ENCODE measurements at regions not wholly inside any gene's neighbourhood (a gene's known extent, or its start where the extent isn't known, plus 50 kb on each side); places are given as distances from the start of the nearest gene placed in this dataset.

DNA sequence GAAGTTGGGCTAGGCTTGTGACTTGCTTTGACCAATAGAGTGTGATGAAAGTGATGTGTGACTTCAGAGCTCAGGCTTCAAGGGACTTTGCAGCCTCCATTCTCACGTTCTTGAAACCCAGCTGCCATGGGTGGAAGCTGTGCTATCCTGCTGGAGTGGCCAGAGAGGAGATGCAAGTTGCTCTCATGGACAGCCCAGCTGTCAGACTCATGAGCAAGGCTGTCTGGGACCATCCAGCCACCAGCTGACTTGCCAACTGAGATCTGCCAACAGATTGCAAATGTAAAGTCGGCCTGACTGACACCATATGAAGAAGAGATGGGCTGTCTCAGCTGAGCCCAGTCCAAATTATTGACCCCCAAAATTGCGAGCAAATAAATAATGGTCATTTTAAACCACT lies 226.4 kb upstream of the CXCR4 start:
- POLR2A ChIA-PET (ENCODE audit: low non-redundant PET) = no interaction called here
- BruUV-seq (replicated peaks) = no TSS peak
- intact Hi-C loops (cut with micrococcal nuclease; ENCODE audit: unreplicated experiment) = no loop called here
- Histone ChIP-seq H3K9me3 (ENCODE audit: low read depth, low read length, poor library complexity, severe bottlenecking) (no peaks in the 10 kb centered on the region), H3K4me3 (ENCODE audit: low read depth, low read length, poor library complexity, severe bottlenecking) (no peak overlapping the region), H3K27ac (ENCODE audit: low read depth, low read length, poor library complexity, severe bottlenecking) (no peak overlapping the region), H3K4me1 (ENCODE audit: insufficient read depth, low read length, poor library complexity, severe bottlenecking) (no peaks in the 10 kb centered on the region), H3K36me3 (ENCODE audit: insufficient read depth, low read length, poor library complexity, severe bottlenecking) (no peaks in the 10 kb centered on the region), H3K27me3 (replicated peaks; ENCODE audit: insufficient read depth, low read depth, low read length, poor library complexity) (no peaks in the 10 kb centered on the region)
- no peak for DNase-seq (ENCODE audit: low spot score)
- CTCF ChIA-PET = no interaction called here
- TF ChIP-seq EZH2 (IDR thresholded peaks at IDR 0.05; ENCODE audit: borderline replicate concordance, low read depth, low read length, poor library complexity, severe bottlenecking) = no peak
- TF ChIP-seq, protein P1, sequence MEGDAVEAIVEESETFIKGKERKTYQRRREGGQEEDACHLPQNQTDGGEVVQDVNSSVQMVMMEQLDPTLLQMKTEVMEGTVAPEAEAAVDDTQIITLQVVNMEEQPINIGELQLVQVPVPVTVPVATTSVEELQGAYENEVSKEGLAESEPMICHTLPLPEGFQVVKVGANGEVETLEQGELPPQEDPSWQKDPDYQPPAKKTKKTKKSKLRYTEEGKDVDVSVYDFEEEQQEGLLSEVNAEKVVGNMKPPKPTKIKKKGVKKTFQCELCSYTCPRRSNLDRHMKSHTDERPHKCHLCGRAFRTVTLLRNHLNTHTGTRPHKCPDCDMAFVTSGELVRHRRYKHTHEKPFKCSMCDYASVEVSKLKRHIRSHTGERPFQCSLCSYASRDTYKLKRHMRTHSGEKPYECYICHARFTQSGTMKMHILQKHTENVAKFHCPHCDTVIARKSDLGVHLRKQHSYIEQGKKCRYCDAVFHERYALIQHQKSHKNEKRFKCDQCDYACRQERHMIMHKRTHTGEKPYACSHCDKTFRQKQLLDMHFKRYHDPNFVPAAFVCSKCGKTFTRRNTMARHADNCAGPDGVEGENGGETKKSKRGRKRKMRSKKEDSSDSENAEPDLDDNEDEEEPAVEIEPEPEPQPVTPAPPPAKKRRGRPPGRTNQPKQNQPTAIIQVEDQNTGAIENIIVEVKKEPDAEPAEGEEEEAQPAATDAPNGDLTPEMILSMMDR (conservative IDR thresholded peaks at IDR 0.05; ENCODE audit: low read depth, low read length) = no peak

DNA sequence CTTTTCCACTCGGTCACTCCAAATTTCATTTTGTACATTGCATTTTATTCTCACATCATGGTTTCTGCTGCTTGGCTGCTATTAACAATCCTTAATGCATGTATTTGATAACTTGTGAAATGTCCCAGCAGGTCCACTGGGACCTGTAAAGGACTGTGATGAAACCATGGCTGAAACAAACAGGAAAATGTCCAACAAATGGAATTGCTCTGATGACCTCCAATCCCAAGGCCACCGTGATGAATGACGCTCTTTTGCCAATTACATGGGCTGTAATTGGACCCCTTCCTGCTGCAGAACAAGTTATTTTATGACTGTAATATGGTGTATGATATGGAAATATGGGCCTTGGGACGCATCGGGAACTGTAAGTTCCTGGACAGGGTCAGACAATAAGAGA lies 224.2 kb upstream of the CXCR4 start:
- Histone ChIP-seq H3K27me3 (replicated peaks; ENCODE audit: insufficient read depth, low read depth, low read length, poor library complexity) (no peaks in the 10 kb centered on the region), H3K4me3 (ENCODE audit: low read depth, low read length, poor library complexity, severe bottlenecking) (no peak overlapping the region), H3K9me3 (ENCODE audit: low read depth, low read length, poor library complexity, severe bottlenecking) (no peaks in the 10 kb centered on the region), H3K27ac (ENCODE audit: low read depth, low read length, poor library complexity, severe bottlenecking) (no peak overlapping the region), H3K36me3 (ENCODE audit: insufficient read depth, low read length, poor library complexity, severe bottlenecking) (no peaks in the 10 kb centered on the region), H3K4me1 (ENCODE audit: insufficient read depth, low read length, poor library complexity, severe bottlenecking) (no peaks in the 10 kb centered on the region)
- POLR2A ChIA-PET (ENCODE audit: low non-redundant PET) = no interaction called here
- no peak for TF ChIP-seq EZH2 (IDR thresholded peaks at IDR 0.05; ENCODE audit: borderline replicate concordance, low read depth, low read length, poor library complexity, severe bottlenecking)
- TF ChIP-seq, protein P1 (conservative IDR thresholded peaks at IDR 0.05; ENCODE audit: low read depth, low read length) = no peak
- DNase-seq (ENCODE audit: low spot score) = no peak
- BruUV-seq (replicated peaks) = no TSS peak
- CTCF ChIA-PET = interaction anchor here (0.6 kb wide), 1 partner anchor 1492 kb away, joined by 4 read pairs; no protein-coding TSS in a partner anchor
- intact Hi-C loops (cut with micrococcal nuclease; ENCODE audit: unreplicated experiment) = no loop called here

DNA sequence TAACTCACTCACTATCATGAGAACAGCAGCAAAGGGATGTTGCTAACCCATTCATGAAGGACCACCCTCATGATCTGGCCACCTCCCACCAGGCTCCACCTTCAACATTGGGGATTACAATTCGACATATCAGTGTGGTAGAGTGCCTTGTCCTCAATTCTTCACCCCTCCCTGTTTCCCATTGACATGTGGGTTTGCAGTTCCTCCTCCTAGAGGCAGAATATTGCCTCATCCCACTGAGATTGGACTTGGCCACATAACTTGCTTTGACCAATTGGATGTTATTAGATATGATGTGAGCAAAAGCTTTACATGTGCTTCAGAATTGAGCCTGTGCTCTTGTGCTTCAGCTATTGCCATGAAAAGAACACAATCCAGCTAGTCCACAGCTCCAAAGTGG lies 217.0 kb upstream of the CXCR4 start:
- Histone ChIP-seq H3K4me3 (ENCODE audit: low read depth, low read length, poor library complexity, severe bottlenecking) (no peak overlapping the region), H3K4me1 (ENCODE audit: insufficient read depth, low read length, poor library complexity, severe bottlenecking) (no peaks in the 10 kb centered on the region), H3K27ac (ENCODE audit: low read depth, low read length, poor library complexity, severe bottlenecking) (no peak overlapping the region), H3K36me3 (ENCODE audit: insufficient read depth, low read length, poor library complexity, severe bottlenecking) (no peaks in the 10 kb centered on the region), H3K27me3 (replicated peaks; ENCODE audit: insufficient read depth, low read depth, low read length, poor library complexity) (no peaks in the 10 kb centered on the region), H3K9me3 (ENCODE audit: low read depth, low read length, poor library complexity, severe bottlenecking) (no peaks in the 10 kb centered on the region)
- CTCF ChIA-PET = no interaction called here
- POLR2A ChIA-PET (ENCODE audit: low non-redundant PET) = no interaction called here
- TF ChIP-seq, protein P1 (conservative IDR thresholded peaks at IDR 0.05; ENCODE audit: low read depth, low read length) = no peak
- TF ChIP-seq EZH2 (IDR thresholded peaks at IDR 0.05; ENCODE audit: borderline replicate concordance, low read depth, low read length, poor library complexity, severe bottlenecking) = no peak
- no TSS peak for BruUV-seq (replicated peaks)
- no peak for DNase-seq (ENCODE audit: low spot score)
- intact Hi-C loops (cut with micrococcal nuclease; ENCODE audit: unreplicated experiment) = no loop called here
